IMR-90 (cell line): ENCODE measurements at regions not wholly inside any gene's neighbourhood (a gene's known extent, or its start where the extent isn't known, plus 50 kb on each side); places are given as distances from the start of the nearest gene placed in this dataset.

ENCODE experiments used
- ATAC-seq: fragments of 200-7000 bp; cut with Tn5 transposase; 2 replicates; pipeline ENCODE4 v1.9.1; 2020; ENCODE audit warnings: low read depth, mild to moderate bottlenecking, moderate library complexity
- BruUV-seq: library from RNA; stranded (reverse); fragments of 400-500 nt; replicated peaks from 2 replicates; lab custom pipeline; 2021; lab: Mats Ljungman, UMichigan
- CTCF ChIA-PET: fragments of 300-600 bp; formaldehyde crosslinking; extraction: SDS; loops from one replicate; lab custom pipeline; 2021; ENCODE audit warnings: antibody characterized with exemption; lab: Yijun Ruan, JAX
- POLR2A ChIA-PET: fragments of 300-600 bp; sonication (Branson Sonifier 250); formaldehyde crosslinking; loops from one replicate; lab custom pipeline; 2022; ENCODE audit warnings: antibody characterized with exemption; ENCODE audit not compliant: unreplicated experiment; lab: Charles Lee
- DNase-seq: peaks from one replicate; pipeline ENCODE4 v3.0.0; 2013
- H2AFZ ChIP-seq: replicated peaks from 2 replicates; pipeline ENCODE3; 2013; ENCODE audit warnings: low read length, mild to moderate bottlenecking; ENCODE audit not compliant: poor library complexity
- H2AK5ac ChIP-seq: 2 replicates; pipeline ENCODE4 v1.6.1; 2013; ENCODE audit warnings: low read depth, low read length, inconsistent platforms
- H2AK9ac ChIP-seq: replicated peaks from 2 replicates; pipeline ENCODE3; 2013; ENCODE audit warnings: mild to moderate bottlenecking, low read depth, low read length, moderate library complexity; ENCODE audit not compliant: poor library complexity
- H2BK120ac ChIP-seq: 2 replicates; pipeline ENCODE4 v1.6.1; 2013; ENCODE audit warnings: low read depth, low read length, inconsistent platforms
- H2BK15ac ChIP-seq: 3 replicates; pipeline ENCODE4 v1.6.1; 2013; ENCODE audit warnings: low read depth, low read length, inconsistent platforms
- H2BK20ac ChIP-seq: 2 replicates; pipeline ENCODE4 v1.6.1; 2013; ENCODE audit warnings: low read depth, mild to moderate bottlenecking, inconsistent platforms, low read length, moderate library complexity
- H2BK5ac ChIP-seq: 2 replicates; pipeline ENCODE4 v1.6.1; 2013; ENCODE audit warnings: mild to moderate bottlenecking, low read depth, low read length, inconsistent platforms; ENCODE audit not compliant: poor library complexity, severe bottlenecking
- H3K14ac ChIP-seq: replicated peaks from 2 replicates; pipeline ENCODE4 v1.6.1; 2013; ENCODE audit warnings: low read depth, low read length, inconsistent platforms
- H3K18ac ChIP-seq: 2 replicates; pipeline ENCODE4 v1.6.1; 2013; ENCODE audit warnings: low read depth, low read length, control low read depth
- H3K23ac ChIP-seq: 2 replicates; pipeline ENCODE4 v1.6.1; 2013; ENCODE audit warnings: low read depth, low read length, inconsistent platforms
- H3K27ac ChIP-seq: 2 replicates; pipeline ENCODE4 v1.5.1; 2013; ENCODE audit warnings: mild to moderate bottlenecking, control low read depth, low read length; ENCODE audit not compliant: insufficient read depth
- H3K27me3 ChIP-seq: 2 replicates; pipeline ENCODE4 v1.6.1; 2013; ENCODE audit warnings: low read length; ENCODE audit not compliant: control insufficient read depth, insufficient read depth
- H3K36me3 ChIP-seq: 2 replicates; pipeline ENCODE4 v1.6.1; 2013; ENCODE audit warnings: low read length, mixed read lengths; ENCODE audit not compliant: control insufficient read depth, insufficient read depth
- H3K4ac ChIP-seq: 2 replicates; pipeline ENCODE4 v1.6.1; 2013; ENCODE audit warnings: low read depth, low read length, inconsistent platforms
- H3K4me1 ChIP-seq: 2 replicates; pipeline ENCODE4 v1.6.1; 2013; ENCODE audit warnings: low read length, mixed read lengths; ENCODE audit not compliant: control insufficient read depth, insufficient read depth
- H3K4me2 ChIP-seq: 2 replicates; pipeline ENCODE4 v1.6.1; 2013; ENCODE audit warnings: low read depth, mild to moderate bottlenecking, control low read depth, low read length, moderate library complexity
- H3K4me3 ChIP-seq: 2 replicates; pipeline ENCODE4 v1.5.1; 2013; ENCODE audit warnings: low read depth, mild to moderate bottlenecking, control low read depth, low read length, moderate library complexity; ENCODE audit not compliant: insufficient read depth
- H3K56ac ChIP-seq: 2 replicates; pipeline ENCODE4 v1.6.1; 2013; ENCODE audit warnings: low read length, inconsistent platforms; ENCODE audit not compliant: insufficient read depth; ENCODE audit errors: extremely low read depth
- H3K79me1 ChIP-seq, 2 experiments: 2 replicates each; pipeline ENCODE4 v1.6.1; 2013; ENCODE audit warnings: low read length in 2 of 2, inconsistent platforms in 1 of 2, low read depth in 1 of 2
- H3K9ac ChIP-seq: 2 replicates; pipeline ENCODE4 v1.6.1; 2013; ENCODE audit warnings: low read depth, low read length, control low read depth
- H3K9me1 ChIP-seq: 2 replicates; pipeline ENCODE4 v1.6.1; 2013; ENCODE audit warnings: low read length, inconsistent platforms; ENCODE audit not compliant: insufficient read depth
- H3K9me3 ChIP-seq: 2 replicates; pipeline ENCODE4 v1.6.1; 2013; ENCODE audit warnings: low read length; ENCODE audit not compliant: control insufficient read depth, insufficient read depth
- H4K20me1 ChIP-seq: 2 replicates; pipeline ENCODE4 v1.6.1; 2013; ENCODE audit warnings: low read length, inconsistent platforms; ENCODE audit not compliant: insufficient read depth
- H4K5ac ChIP-seq: 2 replicates; pipeline ENCODE4 v1.6.1; 2013; ENCODE audit warnings: mild to moderate bottlenecking, low read depth, low read length, control low read depth
- H4K8ac ChIP-seq, 2 experiments: 2 replicates each; pipeline ENCODE4 v1.6.1; 2013; ENCODE audit warnings: low read depth in 2 of 2, low read length in 2 of 2, control low read depth in 1 of 2, inconsistent platforms in 1 of 2
- H4K91ac ChIP-seq: 2 replicates; pipeline ENCODE4 v1.6.1; 2013; ENCODE audit warnings: low read depth, low read length, inconsistent platforms; ENCODE audit not compliant: insufficient read depth
- CEBPB ChIP-seq: IDR thresholded peaks from 2 replicates; pipeline ENCODE4 v1.6.1; 2012; ENCODE audit warnings: low read depth, low read length, improper control_type of control experiment
- CTCF ChIP-seq: conservative IDR thresholded peaks from 2 replicates; pipeline ENCODE4 v1.5.1; 2012; ENCODE audit warnings: mild to moderate bottlenecking, low read depth, low read length, improper control_type of control experiment
- ELK1 ChIP-seq: fragments of 150-350 bp; IDR thresholded peaks from 2 replicates; pipeline ENCODE4 v1.6.1; 2016; ENCODE audit warnings: low read depth, mild to moderate bottlenecking, low read length, moderate library complexity, borderline replicate concordance
- FOS ChIP-seq: fragments of 150-350 bp; IDR thresholded peaks from 2 replicates; pipeline ENCODE4 v1.6.1; 2016; ENCODE audit warnings: low read depth, low read length
- MAZ ChIP-seq: IDR thresholded peaks from 2 replicates; pipeline ENCODE4 v1.6.1; 2012; ENCODE audit warnings: low read depth, mild to moderate bottlenecking, low read length, improper control_type of control experiment, moderate library complexity, borderline replicate concordance
- MXI1 ChIP-seq: IDR thresholded peaks from 2 replicates; pipeline ENCODE4 v1.6.1; 2012; ENCODE audit warnings: low read depth, mild to moderate bottlenecking, low read length, moderate library complexity, borderline replicate concordance
- NFE2L2 ChIP-seq: fragments of 150-350 bp; IDR thresholded peaks from 2 replicates; pipeline ENCODE4 v1.6.1; 2016; ENCODE audit warnings: low read depth, mild to moderate bottlenecking, low read length
- POLR2A ChIP-seq: IDR thresholded peaks from 2 replicates; pipeline ENCODE4 v1.6.1; 2012; ENCODE audit warnings: mild to moderate bottlenecking, low read depth, low read length
- RAD21 ChIP-seq: IDR thresholded peaks from 2 replicates; pipeline ENCODE4 v1.6.1; 2012; ENCODE audit warnings: low read length, improper control_type of control experiment
- RCOR1 ChIP-seq: IDR thresholded peaks from 2 replicates; pipeline ENCODE4 v1.6.1; 2012; ENCODE audit warnings: mild to moderate bottlenecking, low read length, improper control_type of control experiment; ENCODE audit not compliant: insufficient replicate concordance
- RFX5 ChIP-seq: IDR thresholded peaks from 2 replicates; pipeline ENCODE4 v1.8.0; 2012; ENCODE audit warnings: low read depth, mild to moderate bottlenecking, low read length, moderate library complexity
- USF2 ChIP-seq: fragments of 150-350 bp; IDR thresholded peaks from 2 replicates; pipeline ENCODE4 v1.6.1; 2017; ENCODE audit warnings: mild to moderate bottlenecking, antibody characterized with exemption, low read length, low read depth
- WGBS, 2 experiments: methylation state at CpG; one replicate each; pipeline versions ENCODE4 v1.1.5 to v1.1.7; 2013; ENCODE audit warnings: missing lambda C conversion rate in 2 of 2; ENCODE audit not compliant: insufficient read length in 1 of 2; ENCODE audit errors: extremely low coverage in 2 of 2; 5-methylcytosine and 5-hydroxymethylcytosine counted together
- dilution Hi-C: fragments of 300-500 bp; cut with HindIII; formaldehyde crosslinking; loops from one replicate; pipeline ENCODE4 v1.14.3; 2018; ENCODE audit warnings: low sequenced_read_pairs; ENCODE audit not compliant: unreplicated experiment
- in situ Hi-C: fragments of 300-500 bp; cut with MboI; formaldehyde crosslinking; loops from 3 replicates; pipeline ENCODE4 v1.14.3; 2019; ENCODE audit warnings: low sequenced_read_pairs, inconsistent platforms, mixed read lengths
- intact Hi-C: fragments of 100-400 bp; cut with micrococcal nuclease; formaldehyde crosslinking; loops from 2 replicates; pipeline ENCODE4 v1.10.0; 2022

GRCh38 chr1:242872521-242872920 lies 348.0 kb upstream of the PLD5 start:
- Histone ChIP-seq H3K56ac (no peak overlapping the region), H3K23ac (no peak overlapping the region), H3K4me2 (no peak overlapping the region), H3K9ac (no peak overlapping the region), H3K4ac (no peak overlapping the region), H3K9me1 (no peaks in the 10 kb centered on the region), H2BK5ac (no peak overlapping the region), H3K4me3 (no peak overlapping the region), H3K14ac (no peak overlapping the region), H3K18ac (no peak overlapping the region), H4K8ac (no peak overlapping the region), H4K20me1 (no peaks in the 10 kb centered on the region), H2BK15ac (no peak overlapping the region), H2AK9ac (no peak overlapping the region), H2BK120ac (no peak overlapping the region), H3K4me1 (no peaks in the 10 kb centered on the region), H2AFZ (no peak overlapping the region), H2AK5ac (no peak overlapping the region), H4K5ac (no peak overlapping the region), H4K91ac (no peak overlapping the region), H3K27ac (no peak overlapping the region), H3K36me3 (no peaks in the 10 kb centered on the region), H3K79me1 (no peaks in the 10 kb centered on the region), H2BK20ac (no peak overlapping the region), H3K9me3 (peaks cover 12% of the 10 kb centered on the region), H3K27me3 (no peaks in the 10 kb centered on the region)
- TF ChIP-seq NFE2L2, result no peak
- TF ChIP-seq USF2, result no peak
- no peak for TF ChIP-seq FOS
- TF ChIP-seq ELK1, result no peak
- TF ChIP-seq CTCF, result no peak
- no peak for TF ChIP-seq RCOR1
- TF ChIP-seq MAZ, result no peak
- no peak for TF ChIP-seq CEBPB
- no peak for TF ChIP-seq POLR2A
- no peak for TF ChIP-seq RAD21
- no peak for TF ChIP-seq MXI1
- TF ChIP-seq RFX5, result no peak
- ChIA-PET POLR2A (no interaction called here), CTCF (no interaction called here)
- BruUV-seq, result no TSS peak
- in situ Hi-C loops (no loop called here), dilution Hi-C loops (no loop called here), intact Hi-C loops (no loop called here)
- no CpG with 5 or more reads among the region's 5 CpGs for WGBS, 2 experiments
- DNase-seq (no peak), ATAC-seq (no peak)
